Vagina (tissue), 2 donors: ENCODE measurements at regions not wholly inside any gene's neighbourhood (a gene's known extent, or its start where the extent isn't known, plus 50 kb on each side); places are given as distances from the start of the nearest gene placed in this dataset.

Experiments used
- POLR2A ChIP-seq, 2 donors: fragments of 450-650 bp; IDR thresholded peaks; one replicate each; pipeline ENCODE4 v1.6.1; 2017; ENCODE audit warnings: antibody characterized with exemption in 2 of 2, mild to moderate bottlenecking in 2 of 2, moderate library complexity in 2 of 2
- POLR2AphosphoS5 ChIP-seq, 2 donors: sonication (generic); formaldehyde crosslinking; IDR thresholded peaks; one replicate each; pipeline ENCODE4 v1.9.0; 2017; ENCODE audit warnings: antibody characterized with exemption in 2 of 2, mild to moderate bottlenecking in 2 of 2, low read depth in 1 of 2; ENCODE audit not compliant: insufficient read depth in 1 of 2
- TF ChIP-seq, protein P1 (sequence below), 3 experiments: fragments of 450-650 bp in 2 of 3; fragments of 200-600 bp in 1 of 3; sonication (generic) in 1 of 3; IDR thresholded peaks; one replicate each; pipeline ENCODE4 v1.5.1; 2017 to 2019; ENCODE audit warnings: antibody characterized with exemption in 3 of 3, mild to moderate bottlenecking in 2 of 3, moderate library complexity in 2 of 3

DNA sequence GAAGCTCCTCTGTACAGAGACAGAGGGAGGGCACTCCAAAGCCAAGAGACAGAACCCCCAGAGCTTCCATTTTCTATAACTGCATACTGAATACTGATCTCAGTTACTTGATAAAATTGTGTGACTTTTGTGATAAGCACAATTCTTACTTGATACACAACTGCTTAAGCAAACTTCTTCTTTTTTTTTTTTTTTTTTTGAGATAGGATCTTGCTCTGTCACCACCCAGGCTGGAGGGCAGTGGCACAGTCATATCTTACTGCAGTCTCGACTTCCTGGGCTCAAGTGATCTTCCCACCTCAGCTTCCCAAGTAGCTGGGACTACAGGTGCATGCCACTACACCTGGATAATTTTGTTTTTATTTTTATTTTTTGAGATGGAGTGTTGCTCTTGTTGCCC lies 252.1 kb upstream of the ZNF608 start:
- TF ChIP-seq, protein P1, sequence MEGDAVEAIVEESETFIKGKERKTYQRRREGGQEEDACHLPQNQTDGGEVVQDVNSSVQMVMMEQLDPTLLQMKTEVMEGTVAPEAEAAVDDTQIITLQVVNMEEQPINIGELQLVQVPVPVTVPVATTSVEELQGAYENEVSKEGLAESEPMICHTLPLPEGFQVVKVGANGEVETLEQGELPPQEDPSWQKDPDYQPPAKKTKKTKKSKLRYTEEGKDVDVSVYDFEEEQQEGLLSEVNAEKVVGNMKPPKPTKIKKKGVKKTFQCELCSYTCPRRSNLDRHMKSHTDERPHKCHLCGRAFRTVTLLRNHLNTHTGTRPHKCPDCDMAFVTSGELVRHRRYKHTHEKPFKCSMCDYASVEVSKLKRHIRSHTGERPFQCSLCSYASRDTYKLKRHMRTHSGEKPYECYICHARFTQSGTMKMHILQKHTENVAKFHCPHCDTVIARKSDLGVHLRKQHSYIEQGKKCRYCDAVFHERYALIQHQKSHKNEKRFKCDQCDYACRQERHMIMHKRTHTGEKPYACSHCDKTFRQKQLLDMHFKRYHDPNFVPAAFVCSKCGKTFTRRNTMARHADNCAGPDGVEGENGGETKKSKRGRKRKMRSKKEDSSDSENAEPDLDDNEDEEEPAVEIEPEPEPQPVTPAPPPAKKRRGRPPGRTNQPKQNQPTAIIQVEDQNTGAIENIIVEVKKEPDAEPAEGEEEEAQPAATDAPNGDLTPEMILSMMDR (IDR thresholded peaks at IDR 0.05) = no peak
- TF ChIP-seq POLR2A (IDR thresholded peaks at IDR 0.05) (no peak), POLR2AphosphoS5 (IDR thresholded peaks at IDR 0.05; ENCODE audit: insufficient read depth in 1 of 2, low read depth in 1 of 2) (no peak)
